Activated T-cell treated with anti-CD3 and anti-CD28 coated beads, Interleukin-2, amount 50 U/mL, for 4 hours (primary cell): ENCODE measurements at regions not wholly inside any gene's neighbourhood (a gene's known extent, or its start where the extent isn't known, plus 50 kb on each side); places are given as distances from the start of the nearest gene placed in this dataset.

Experiments used
- ATAC-seq, 2 donors: fragments of 200-7000 bp; cut with Tn5 transposase; one replicate each; pipeline ENCODE4 v1.10.0; 2021
- DNase-seq: peaks from one replicate; pipeline ENCODE4 v3.0.0-alpha.2; 2020
- H3K27me3 Mint-ChIP-seq: one replicate; pipeline ENCODE4 v1.8.0; 2021; ENCODE audit warnings: low read depth, mixed read lengths
- H3K36me3 Mint-ChIP-seq: one replicate; pipeline ENCODE4 v1.8.0; 2022; ENCODE audit warnings: mixed read lengths; ENCODE audit not compliant: insufficient read depth
- H3K4me1 Mint-ChIP-seq: one replicate; pipeline ENCODE4 v1.8.0; 2021; ENCODE audit warnings: low read depth, mixed read lengths
- H3K4me3 Mint-ChIP-seq: one replicate; pipeline ENCODE4 v1.8.0; 2021; ENCODE audit warnings: mild to moderate bottlenecking, moderate library complexity, mixed read lengths
- H3K9me3 Mint-ChIP-seq: one replicate; pipeline ENCODE4 v1.8.0; 2021; ENCODE audit warnings: mixed read lengths

GRCh38 chr1:68958958-68959357 is 462.1 kb upstream of the DEPDC1 start:
- DNase-seq = no peak
- no peaks in the 10 kb centered on the region for H3K27me3 Mint-ChIP-seq
- peaks cover 8% of the 10 kb centered on the region for H3K9me3 Mint-ChIP-seq
- no peaks in the 10 kb centered on the region for H3K4me1 Mint-ChIP-seq
- no peak for ATAC-seq
- H3K4me3 Mint-ChIP-seq = no peak overlapping the region
- no peaks in the 10 kb centered on the region for H3K36me3 Mint-ChIP-seq

DNA sequence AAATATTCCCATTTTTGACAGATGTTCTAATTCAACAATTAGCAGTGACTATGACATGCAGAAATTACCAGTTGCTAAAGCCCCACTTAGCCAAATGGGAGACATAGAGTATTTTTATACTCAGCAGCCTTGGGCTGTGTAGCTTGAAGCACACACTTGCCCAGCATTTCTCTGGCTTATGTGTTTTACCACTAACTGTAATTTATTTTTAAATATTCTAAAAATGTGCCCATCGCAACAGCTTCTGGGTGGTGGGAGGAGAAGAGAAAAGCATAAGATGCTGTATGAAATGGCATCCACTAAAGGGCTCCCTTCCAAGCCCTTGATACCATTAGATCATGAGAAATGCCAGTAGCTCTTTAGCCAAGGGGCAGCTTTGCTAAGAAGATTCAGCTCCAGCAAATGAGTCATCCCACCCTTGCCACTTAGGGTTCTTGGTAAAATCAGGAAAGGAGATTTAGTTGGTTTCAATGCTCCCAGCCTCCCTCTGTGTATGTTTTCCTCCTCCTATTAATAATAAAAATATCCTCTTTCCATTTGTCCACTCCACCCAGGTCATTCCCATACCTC is 462.7 kb upstream of the DEPDC1 start:
- H3K9me3 Mint-ChIP-seq = peaks cover 8% of the 10 kb centered on the region
- no peaks in the 10 kb centered on the region for H3K27me3 Mint-ChIP-seq
- no peak for ATAC-seq

DNA sequence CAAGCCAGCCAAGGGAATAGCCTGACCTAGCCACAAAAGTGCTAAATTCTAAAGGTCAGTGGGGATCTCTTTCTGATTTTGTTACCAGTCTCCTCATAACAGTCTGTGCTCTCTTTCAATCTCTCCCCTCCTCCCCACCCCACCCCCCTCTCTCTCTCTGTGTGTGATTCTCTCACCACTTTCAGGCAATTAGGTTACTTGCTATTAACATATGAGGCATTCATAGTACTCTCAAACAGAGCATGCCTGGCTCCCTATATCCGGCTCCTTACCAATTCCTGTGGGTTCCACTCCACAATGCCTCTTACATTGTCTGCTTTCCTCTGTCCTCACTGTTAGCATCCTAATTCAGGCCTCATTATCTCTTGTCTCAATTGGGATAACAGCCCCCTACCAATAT is 464.3 kb upstream of the DEPDC1 start:
- DNase-seq (no peak), ATAC-seq (no peak)
- peaks cover 5% of the 10 kb centered on the region for H3K9me3 Mint-ChIP-seq
- no peak overlapping the region for H3K4me3 Mint-ChIP-seq
- no peaks in the 10 kb centered on the region for H3K36me3 Mint-ChIP-seq
- H3K4me1 Mint-ChIP-seq = no peaks in the 10 kb centered on the region
- no peaks in the 10 kb centered on the region for H3K27me3 Mint-ChIP-seq

More for the DNA sequence above, 462.7 kb upstream of the DEPDC1 start:
- no peak overlapping the region for H3K4me3 Mint-ChIP-seq
- DNase-seq = no peak
- H3K4me1 Mint-ChIP-seq = no peaks in the 10 kb centered on the region
- no peaks in the 10 kb centered on the region for H3K36me3 Mint-ChIP-seq

DNA sequence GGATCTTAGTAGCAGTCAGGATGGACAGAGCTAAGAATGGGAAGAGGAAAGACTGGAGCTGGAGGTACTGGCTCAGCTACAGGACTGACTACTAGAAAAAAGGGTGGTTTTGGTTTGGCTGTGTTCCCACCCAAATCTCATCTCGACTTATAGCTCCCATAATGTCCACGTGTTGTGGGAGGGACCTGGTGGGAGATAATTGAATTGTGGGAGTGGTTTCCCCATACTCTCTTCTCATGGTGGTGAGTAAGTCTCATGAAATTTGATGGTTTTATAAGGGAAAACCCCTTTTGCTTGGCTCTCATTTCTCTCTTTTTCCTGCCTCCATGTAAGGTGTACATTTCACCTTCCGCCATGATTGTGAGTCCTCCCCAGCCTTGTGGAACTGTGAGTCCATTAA is 466.5 kb upstream of the DEPDC1 start:
- Mint-ChIP-seq H3K27me3 (no peaks in the 10 kb centered on the region), H3K9me3 (peaks cover 5% of the 10 kb centered on the region), H3K4me1 (no peaks in the 10 kb centered on the region), H3K36me3 (no peaks in the 10 kb centered on the region), H3K4me3 (no peak overlapping the region)
- no peak for ATAC-seq
- DNase-seq = no peak

DNA sequence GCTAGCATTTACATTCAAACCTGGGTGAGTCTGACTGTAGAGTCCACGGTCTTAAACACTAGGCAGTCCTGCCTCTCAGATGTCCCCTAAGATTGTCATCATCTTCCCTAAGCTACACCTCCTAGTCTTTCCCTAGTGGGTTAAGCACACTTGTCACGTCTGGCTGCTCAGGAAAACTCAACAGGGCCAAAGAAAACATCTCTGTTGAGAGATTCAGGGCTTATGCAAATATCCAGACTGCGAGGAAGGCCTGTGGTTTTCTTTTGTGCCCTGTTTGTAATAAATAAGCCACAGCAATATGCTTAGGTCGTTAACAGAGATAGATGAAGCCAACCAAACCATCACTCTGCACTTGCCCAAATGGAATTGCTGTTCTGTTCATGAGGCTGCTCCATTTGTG is 472.6 kb upstream of the DEPDC1 start:
- no peaks in the 10 kb centered on the region for H3K36me3 Mint-ChIP-seq
- no peak overlapping the region for H3K4me3 Mint-ChIP-seq
- no peaks in the 10 kb centered on the region for H3K4me1 Mint-ChIP-seq
- H3K27me3 Mint-ChIP-seq = no peaks in the 10 kb centered on the region
- ATAC-seq (no peak), DNase-seq (no peak)
- peaks cover 3% of the 10 kb centered on the region for H3K9me3 Mint-ChIP-seq

DNA sequence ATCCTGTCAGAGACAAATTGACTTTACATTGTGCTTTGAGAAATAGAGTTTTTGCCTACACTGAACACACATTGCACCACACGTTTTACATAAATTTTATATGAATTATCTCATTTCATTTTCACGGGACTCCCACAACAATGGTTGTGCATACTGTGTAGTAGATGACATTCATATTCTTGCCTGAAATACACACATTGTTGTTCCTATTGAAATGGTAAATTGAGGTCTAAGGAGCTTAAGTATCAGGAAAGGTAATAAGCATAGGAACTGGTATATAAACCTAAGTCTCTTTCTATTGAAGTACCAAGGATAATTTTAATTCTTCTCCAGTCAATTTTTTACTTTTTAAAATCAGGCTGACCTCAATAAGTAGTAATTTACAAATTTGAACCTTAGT is 473.7 kb upstream of the DEPDC1 start:
- no peak for ATAC-seq

GRCh38 chr1:68973459-68974244 is 476.8 kb upstream of the DEPDC1 start:
- Mint-ChIP-seq H3K4me3 (no peak overlapping the region), H3K36me3 (no peaks in the 10 kb centered on the region), H3K27me3 (no peaks in the 10 kb centered on the region), H3K9me3 (peaks cover 3% of the 10 kb centered on the region), H3K4me1 (no peaks in the 10 kb centered on the region)
- ATAC-seq (no peak), DNase-seq (no peak)

More for the DNA sequence above, 473.7 kb upstream of the DEPDC1 start:
- H3K9me3 Mint-ChIP-seq = peaks cover 3% of the 10 kb centered on the region
- no peak overlapping the region for H3K4me3 Mint-ChIP-seq
- no peaks in the 10 kb centered on the region for H3K4me1 Mint-ChIP-seq
- H3K36me3 Mint-ChIP-seq = no peaks in the 10 kb centered on the region
- DNase-seq = no peak
- H3K27me3 Mint-ChIP-seq = no peaks in the 10 kb centered on the region

DNA sequence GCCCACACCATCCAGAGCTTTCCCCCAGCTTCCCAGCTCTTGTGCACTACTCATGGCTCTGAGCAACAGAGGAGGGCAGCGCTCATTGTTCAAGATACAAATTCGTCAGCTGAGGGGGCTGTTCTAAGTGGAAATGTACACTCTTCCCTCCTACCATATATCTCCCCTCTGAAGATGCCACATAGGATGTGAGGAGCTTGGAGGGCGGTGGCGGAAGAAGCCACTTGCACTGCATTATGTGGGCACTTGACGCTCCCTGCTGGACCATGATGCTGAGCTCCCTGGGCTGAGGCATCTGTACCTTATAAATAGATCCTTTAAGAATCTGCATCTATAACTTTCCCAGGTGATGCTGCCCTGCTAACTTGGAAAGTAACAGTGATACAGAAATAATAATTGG is 477.6 kb upstream of the DEPDC1 start:
- Mint-ChIP-seq H3K27me3 (no peaks in the 10 kb centered on the region), H3K9me3 (peaks cover 3% of the 10 kb centered on the region), H3K4me1 (no peaks in the 10 kb centered on the region), H3K36me3 (no peaks in the 10 kb centered on the region), H3K4me3 (no peak overlapping the region)
- DNase-seq (no peak), ATAC-seq (no peak)

- H3K36me3 Mint-ChIP-seq = no peaks in the 10 kb centered on the region
- DNase-seq (no peak), ATAC-seq (no peak)
- H3K9me3 Mint-ChIP-seq = peaks cover 3% of the 10 kb centered on the region
- H3K4me1 Mint-ChIP-seq = no peaks in the 10 kb centered on the region
- no peak overlapping the region for H3K4me3 Mint-ChIP-seq
- no peaks in the 10 kb centered on the region for H3K27me3 Mint-ChIP-seq
Measured at GRCh38 chr1:68975212-68975933, 478.5 kb upstream of the DEPDC1 start.

DNA sequence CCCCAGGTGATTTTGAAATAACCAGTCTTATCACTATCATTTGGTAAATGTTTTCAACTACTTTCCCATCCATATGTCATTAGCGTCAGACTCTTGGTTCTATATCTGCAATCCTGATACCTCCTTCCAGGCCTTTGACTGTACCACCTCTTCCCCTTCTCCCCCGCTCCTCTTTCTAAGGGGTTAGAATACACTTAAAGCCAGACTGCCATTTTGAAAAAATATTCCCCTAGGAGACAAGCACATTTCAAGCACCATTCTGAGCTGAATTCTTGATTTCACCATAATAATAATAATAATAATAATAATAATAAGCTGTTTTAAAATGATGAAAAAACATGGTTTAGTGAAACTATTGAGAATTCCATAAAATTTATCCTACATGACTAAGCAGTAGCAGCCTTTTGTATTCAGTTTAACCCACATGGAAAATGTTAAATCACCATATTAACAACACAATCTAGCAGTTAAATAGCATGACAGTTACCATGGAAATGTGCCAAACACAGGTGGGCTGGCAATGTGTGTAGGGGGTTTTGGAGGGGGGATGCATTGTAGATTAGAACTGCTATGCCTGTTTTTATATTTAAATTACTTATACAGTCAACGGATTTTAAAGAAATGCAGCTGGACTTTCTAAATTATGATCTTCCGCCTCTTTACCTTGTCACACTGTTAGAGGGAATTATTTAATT is 480.2 kb upstream of the DEPDC1 start:
- no peaks in the 10 kb centered on the region for H3K27me3 Mint-ChIP-seq
- no peak for ATAC-seq
- H3K4me1 Mint-ChIP-seq = no peaks in the 10 kb centered on the region
- no peak for DNase-seq
- H3K9me3 Mint-ChIP-seq = peaks cover 3% of the 10 kb centered on the region
- no peaks in the 10 kb centered on the region for H3K36me3 Mint-ChIP-seq
- H3K4me3 Mint-ChIP-seq = no peak overlapping the region

- no peak for DNase-seq
- no peaks in the 10 kb centered on the region for H3K27me3 Mint-ChIP-seq
- no peak for ATAC-seq
- peaks cover 6% of the 10 kb centered on the region for H3K9me3 Mint-ChIP-seq
- no peak overlapping the region for H3K4me3 Mint-ChIP-seq
- no peaks in the 10 kb centered on the region for H3K4me1 Mint-ChIP-seq
- no peaks in the 10 kb centered on the region for H3K36me3 Mint-ChIP-seq
Measured at GRCh38 chr1:68979891-68980290, 483.0 kb upstream of the DEPDC1 start.

DNA sequence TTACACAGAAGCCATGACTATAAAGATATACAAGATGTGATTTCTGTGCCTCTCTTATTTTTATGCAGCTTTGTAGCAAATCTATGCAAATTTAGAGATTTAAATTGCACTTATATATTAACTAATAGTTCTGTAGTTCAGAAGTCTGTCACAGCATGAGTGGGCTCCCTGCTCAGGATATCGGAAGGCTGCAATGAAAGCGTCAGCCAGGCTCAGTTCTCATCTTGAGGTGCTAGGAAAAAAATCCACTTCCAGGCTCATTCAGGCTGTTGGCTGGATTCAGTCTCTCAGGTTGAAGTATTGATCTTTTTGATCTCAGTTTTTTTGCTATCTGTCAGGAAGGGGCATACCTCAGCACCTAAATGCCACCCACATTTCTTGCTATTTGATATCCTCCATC is 487.4 kb upstream of the DEPDC1 start:
- Mint-ChIP-seq H3K4me3 (no peak overlapping the region), H3K4me1 (no peaks in the 10 kb centered on the region), H3K36me3 (no peaks in the 10 kb centered on the region), H3K27me3 (no peaks in the 10 kb centered on the region), H3K9me3 (peaks cover 10% of the 10 kb centered on the region)
- DNase-seq = no peak
- no peak for ATAC-seq

DNA sequence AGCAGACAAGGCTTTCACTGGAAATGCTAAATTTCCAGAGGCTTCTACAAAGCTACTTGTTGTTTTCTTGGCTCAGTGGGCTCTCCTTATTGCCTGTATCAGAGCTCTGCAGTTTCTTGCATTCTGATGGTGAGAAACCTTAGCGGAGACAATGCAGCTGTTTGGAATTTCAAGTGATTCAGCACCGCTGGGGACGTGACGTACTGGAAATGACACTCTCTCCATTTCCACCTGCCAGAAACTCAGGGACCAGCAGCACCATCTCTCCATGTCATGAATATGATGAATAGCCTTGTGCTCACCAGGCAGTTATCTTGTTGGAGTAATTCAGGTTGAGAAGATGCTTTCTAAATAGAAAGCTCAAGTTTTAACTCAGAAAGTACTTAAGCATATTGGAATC is 497.2 kb upstream of the DEPDC1 start:
- Mint-ChIP-seq H3K27me3 (no peaks in the 10 kb centered on the region), H3K9me3 (peaks cover 7% of the 10 kb centered on the region), H3K4me3 (no peak overlapping the region), H3K4me1 (no peaks in the 10 kb centered on the region), H3K36me3 (no peaks in the 10 kb centered on the region)
- no peak for ATAC-seq
- DNase-seq = no peak

- DNase-seq (no peak), ATAC-seq (no peak)
- H3K9me3 Mint-ChIP-seq = peaks cover 8% of the 10 kb centered on the region
- no peak overlapping the region for H3K4me3 Mint-ChIP-seq
- H3K36me3 Mint-ChIP-seq = no peaks in the 10 kb centered on the region
- no peaks in the 10 kb centered on the region for H3K4me1 Mint-ChIP-seq
- H3K27me3 Mint-ChIP-seq = no peaks in the 10 kb centered on the region
Measured at GRCh38 chr1:69016468-69016867, 519.6 kb upstream of the DEPDC1 start.
